ENCODE measurements at regions not wholly inside any gene's neighbourhood (a gene's known extent, or its start where the extent isn't known, plus 50 kb on each side); places are given as distances from the start of the nearest gene placed in this dataset.
"Not testable (repeated sequence)": the region's sequence is repeated elsewhere in the genome, so short reads cannot be mapped to it uniquely, and the experiment has no call there.

DNA sequence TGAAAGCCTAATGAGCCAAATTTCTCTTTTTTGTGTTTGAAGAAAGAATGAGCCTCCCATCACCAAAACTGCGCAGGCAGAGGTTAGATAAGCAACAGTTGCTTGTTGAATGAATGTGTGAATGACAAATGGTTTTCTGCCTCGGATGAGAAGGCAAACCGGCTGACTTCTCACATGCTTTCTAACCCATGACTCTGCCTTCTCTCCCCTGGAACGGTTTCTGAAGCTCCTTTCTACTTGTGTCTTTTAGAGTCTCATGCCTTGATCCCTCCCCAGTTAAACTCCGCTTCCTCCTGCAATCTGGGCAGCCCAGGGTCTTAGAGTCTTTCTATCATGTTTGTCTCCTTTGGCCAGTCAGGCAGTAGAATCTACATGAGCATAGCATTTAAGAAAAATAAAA lies 342.1 kb upstream of the NCAM1 start:
- H3K27me3 ChIP-seq (replicated peaks; ENCODE audit: control insufficient read depth, insufficient read depth, low read length): no peaks in the 10 kb centered on the region
- H3K9me3 ChIP-seq (ENCODE audit: control insufficient read depth, low read length): peaks cover 5% of the 10 kb centered on the region
- no peaks in the 10 kb centered on the region for H3K36me3 ChIP-seq (ENCODE audit: control insufficient read depth, insufficient read depth, low read length, severe bottlenecking)
- H3K4me3 ChIP-seq (ENCODE audit: low read length): no peak overlapping the region
- no peak overlapping the region for H3K9ac ChIP-seq (ENCODE audit: low read length)
- H3K4me1 ChIP-seq (ENCODE audit: control insufficient read depth, insufficient read depth, low read length): no peaks in the 10 kb centered on the region
- no peak for DNase-seq (ENCODE audit: low read depth)

DNA sequence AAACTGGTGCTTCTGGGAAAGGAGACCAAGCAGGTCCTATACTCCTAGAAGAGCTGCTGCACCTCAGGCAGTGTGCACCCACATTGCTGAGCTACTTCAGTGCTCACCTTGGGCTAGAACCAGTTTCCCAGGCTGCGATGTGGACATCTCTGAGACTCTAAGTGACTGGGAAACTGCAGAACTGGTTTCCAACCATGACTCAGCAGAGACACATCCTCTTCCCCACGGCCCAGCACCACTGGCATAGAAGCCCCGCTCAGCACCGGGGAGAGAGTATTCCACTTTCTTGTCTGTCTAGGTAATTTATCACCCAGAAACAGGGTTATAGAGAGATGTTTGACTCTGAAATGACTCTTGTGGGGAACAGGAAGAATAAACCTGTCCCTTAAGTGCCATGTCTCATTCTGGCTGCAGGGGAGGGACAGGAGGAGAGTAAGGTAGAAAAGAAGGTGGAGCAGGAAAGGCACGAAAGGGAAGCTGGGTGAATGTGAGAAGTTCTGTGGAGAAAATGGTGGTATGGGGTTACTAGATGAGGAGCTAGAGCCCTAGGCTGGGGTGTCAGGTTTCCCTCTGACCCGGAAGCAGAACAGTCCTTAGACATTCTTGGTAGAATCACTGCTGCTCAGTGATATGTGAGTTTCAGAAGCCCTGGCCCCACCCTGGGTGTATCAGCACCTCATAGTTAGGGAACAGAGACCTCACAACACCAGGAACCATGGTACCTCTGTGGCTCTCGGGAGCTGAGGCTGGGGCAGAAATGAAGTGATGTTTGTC lies 340.4 kb upstream of the NCAM1 start:
- Histone ChIP-seq H3K4me1 (ENCODE audit: control insufficient read depth, insufficient read depth, low read length) (no peaks in the 10 kb centered on the region), H3K4me3 (ENCODE audit: low read length) (no peak overlapping the region), H3K9ac (ENCODE audit: low read length) (no peak overlapping the region), H3K27me3 (replicated peaks; ENCODE audit: control insufficient read depth, insufficient read depth, low read length) (no peaks in the 10 kb centered on the region), H3K36me3 (ENCODE audit: control insufficient read depth, insufficient read depth, low read length, severe bottlenecking) (no peaks in the 10 kb centered on the region), H3K9me3 (ENCODE audit: control insufficient read depth, low read length) (peaks cover 5% of the 10 kb centered on the region)
- no peak for DNase-seq (ENCODE audit: low read depth)

DNA sequence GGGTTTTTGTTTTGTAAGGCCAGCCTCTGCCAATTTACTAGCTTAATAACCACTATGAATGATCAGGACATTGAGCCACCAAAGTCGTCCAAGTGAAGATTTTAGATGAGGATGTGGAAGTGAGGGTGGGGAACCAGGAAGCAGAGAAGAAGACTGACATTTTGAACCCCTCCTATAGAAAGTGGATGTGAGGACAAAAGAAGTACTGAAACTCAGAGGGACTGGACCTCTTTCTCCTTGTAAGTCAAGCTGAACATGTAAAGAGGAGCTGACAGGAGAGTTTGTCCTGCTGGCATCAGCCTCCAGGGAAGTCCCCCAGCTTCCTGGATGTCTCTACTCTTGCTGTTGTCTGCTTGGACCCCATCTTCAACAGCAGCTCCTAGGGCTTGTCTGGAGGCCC lies 338.2 kb upstream of the NCAM1 start:
- Histone ChIP-seq H3K9ac (ENCODE audit: low read length) (no peak overlapping the region), H3K4me3 (ENCODE audit: low read length) (no peak overlapping the region), H3K27me3 (replicated peaks; ENCODE audit: control insufficient read depth, insufficient read depth, low read length) (no peaks in the 10 kb centered on the region), H3K9me3 (ENCODE audit: control insufficient read depth, low read length) (peaks cover 5% of the 10 kb centered on the region), H3K4me1 (ENCODE audit: control insufficient read depth, insufficient read depth, low read length) (no peaks in the 10 kb centered on the region), H3K36me3 (ENCODE audit: control insufficient read depth, insufficient read depth, low read length, severe bottlenecking) (no peaks in the 10 kb centered on the region)
- DNase-seq (ENCODE audit: low read depth): no peak

DNA sequence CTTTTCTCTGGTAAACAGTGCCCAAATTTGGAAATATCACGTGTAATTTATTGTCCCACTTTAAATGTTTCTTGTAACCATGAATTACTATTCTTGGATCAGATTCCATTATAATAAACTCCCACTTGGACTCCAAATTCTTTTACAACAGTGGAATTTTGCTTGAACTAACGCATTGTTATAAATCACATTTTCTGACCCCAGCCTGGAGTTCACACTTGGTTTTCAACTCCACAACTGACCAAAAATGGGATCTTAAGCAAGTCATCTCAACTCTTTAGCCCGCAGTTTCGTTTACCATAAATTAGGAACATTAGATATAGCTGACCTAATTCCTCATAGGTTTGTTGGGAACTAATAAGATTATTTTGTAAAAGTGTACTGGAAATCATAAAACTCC lies 336.8 kb upstream of the NCAM1 start:
- DNase-seq (ENCODE audit: low read depth): no peak
- no peak overlapping the region for H3K9ac ChIP-seq (ENCODE audit: low read length)
- no peaks in the 10 kb centered on the region for H3K36me3 ChIP-seq (ENCODE audit: control insufficient read depth, insufficient read depth, low read length, severe bottlenecking)
- peaks cover 5% of the 10 kb centered on the region for H3K27me3 ChIP-seq (replicated peaks; ENCODE audit: control insufficient read depth, insufficient read depth, low read length)
- H3K4me1 ChIP-seq (ENCODE audit: control insufficient read depth, insufficient read depth, low read length): no peaks in the 10 kb centered on the region
- no peak overlapping the region for H3K4me3 ChIP-seq (ENCODE audit: low read length)
- H3K9me3 ChIP-seq (ENCODE audit: control insufficient read depth, low read length): peaks cover 5% of the 10 kb centered on the region

DNA sequence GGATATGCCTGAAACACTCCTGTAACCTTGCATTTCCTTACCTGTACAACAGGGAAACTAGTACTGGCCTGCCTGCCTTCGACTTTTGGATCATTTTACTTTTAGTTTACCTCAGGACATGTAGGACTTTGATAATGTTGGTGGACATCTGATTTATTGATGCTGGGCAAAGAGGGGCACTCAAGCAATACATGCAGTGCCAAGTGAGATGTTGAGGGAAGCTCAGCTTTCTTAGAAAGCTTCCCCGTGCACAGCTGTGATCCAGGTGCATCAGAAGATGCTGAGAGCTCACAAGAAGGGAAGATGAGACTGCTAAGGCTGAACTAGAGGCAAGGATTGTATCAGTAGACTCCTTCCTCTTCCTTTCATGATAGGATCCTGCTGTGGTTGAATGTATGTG lies 336.2 kb upstream of the NCAM1 start:
- H3K9me3 ChIP-seq (ENCODE audit: control insufficient read depth, low read length); H3K4me1 ChIP-seq (ENCODE audit: control insufficient read depth, insufficient read depth, low read length); H3K4me3 ChIP-seq (ENCODE audit: low read length); DNase-seq (ENCODE audit: low read depth); H3K36me3 ChIP-seq (ENCODE audit: control insufficient read depth, insufficient read depth, low read length, severe bottlenecking); H3K9ac ChIP-seq (ENCODE audit: low read length): not testable (repeated sequence)
- peaks cover 10% of the 10 kb centered on the region for H3K27me3 ChIP-seq (replicated peaks; ENCODE audit: control insufficient read depth, insufficient read depth, low read length)

DNA sequence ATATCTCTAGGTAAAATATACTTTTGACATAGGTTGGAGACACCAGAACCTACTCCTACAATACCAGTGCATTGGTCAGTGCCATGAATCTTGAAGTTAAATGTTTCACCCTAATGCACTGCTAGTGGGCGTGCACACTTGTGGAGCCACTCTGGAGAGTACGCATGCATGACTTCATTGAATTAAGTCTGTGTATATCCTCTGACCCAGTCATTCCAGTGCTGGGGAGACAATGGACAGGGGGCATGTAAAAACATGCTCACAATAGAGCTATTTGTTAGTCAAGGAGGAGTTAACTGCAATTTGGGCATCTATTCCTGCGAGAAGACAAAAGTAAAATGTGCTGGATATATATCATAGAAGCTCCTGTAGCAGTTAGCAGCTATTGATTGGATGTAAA lies 335.4 kb upstream of the NCAM1 start:
- no peak for DNase-seq (ENCODE audit: low read depth)
- Histone ChIP-seq H3K27me3 (replicated peaks; ENCODE audit: control insufficient read depth, insufficient read depth, low read length) (peaks cover 15% of the 10 kb centered on the region), H3K4me1 (ENCODE audit: control insufficient read depth, insufficient read depth, low read length) (no peaks in the 10 kb centered on the region), H3K36me3 (ENCODE audit: control insufficient read depth, insufficient read depth, low read length, severe bottlenecking) (no peaks in the 10 kb centered on the region), H3K4me3 (ENCODE audit: low read length) (no peak overlapping the region), H3K9me3 (ENCODE audit: control insufficient read depth, low read length) (peaks cover 5% of the 10 kb centered on the region), H3K9ac (ENCODE audit: low read length) (no peak overlapping the region)

DNA sequence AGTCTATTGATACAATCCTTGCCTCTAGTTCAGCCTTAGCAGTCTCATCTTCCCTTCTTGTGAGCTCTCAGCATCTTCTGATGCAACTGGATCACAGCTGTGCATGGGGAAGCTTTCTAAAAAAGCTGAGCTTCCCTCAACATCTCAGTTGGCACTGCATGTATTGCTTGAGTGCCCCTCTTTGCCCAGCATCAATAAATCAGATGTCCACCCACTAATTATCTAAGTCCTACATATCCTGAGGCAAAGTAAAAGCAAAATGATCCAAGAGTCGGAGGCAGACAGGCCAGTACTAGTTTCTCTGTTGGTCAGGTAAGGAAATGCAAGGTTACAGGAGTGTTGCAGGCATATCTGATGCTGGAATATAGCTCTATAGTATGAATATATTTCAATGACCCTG lies 334.5 kb upstream of the NCAM1 start:
- Histone ChIP-seq H3K4me1 (ENCODE audit: control insufficient read depth, insufficient read depth, low read length) (no peaks in the 10 kb centered on the region), H3K27me3 (replicated peaks; ENCODE audit: control insufficient read depth, insufficient read depth, low read length) (peaks cover 21% of the 10 kb centered on the region), H3K9ac (ENCODE audit: low read length) (no peak overlapping the region), H3K9me3 (ENCODE audit: control insufficient read depth, low read length) (peaks cover 5% of the 10 kb centered on the region), H3K36me3 (ENCODE audit: control insufficient read depth, insufficient read depth, low read length, severe bottlenecking) (no peaks in the 10 kb centered on the region), H3K4me3 (ENCODE audit: low read length) (no peak overlapping the region)
- no peak for DNase-seq (ENCODE audit: low read depth)

DNA sequence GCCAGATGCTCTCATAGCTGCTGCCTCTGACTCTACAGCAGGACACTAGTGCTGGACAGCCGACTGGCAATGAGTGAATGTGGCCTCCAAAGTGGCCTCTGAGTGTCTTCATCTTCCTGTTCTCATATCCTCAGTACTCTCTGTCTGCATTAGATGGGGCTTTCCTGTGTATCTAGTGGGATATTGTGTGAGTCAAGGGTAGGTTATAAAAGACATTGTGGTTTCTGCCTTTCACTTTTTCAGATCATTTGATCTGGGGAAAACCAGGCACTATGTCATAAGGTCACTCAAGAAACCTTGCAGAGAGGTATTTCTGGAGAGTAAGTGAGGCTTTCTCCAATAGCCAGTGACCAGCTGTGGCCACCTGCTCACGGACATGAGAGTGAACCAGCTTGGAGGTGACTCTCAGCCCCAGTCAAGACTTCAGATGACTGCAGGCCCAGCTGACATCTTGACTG lies 333.6 kb upstream of the NCAM1 start:
- Histone ChIP-seq H3K4me1 (ENCODE audit: control insufficient read depth, insufficient read depth, low read length) (no peaks in the 10 kb centered on the region), H3K4me3 (ENCODE audit: low read length) (no peak overlapping the region), H3K36me3 (ENCODE audit: control insufficient read depth, insufficient read depth, low read length, severe bottlenecking) (no peaks in the 10 kb centered on the region), H3K9me3 (ENCODE audit: control insufficient read depth, low read length) (no peaks in the 10 kb centered on the region), H3K27me3 (replicated peaks; ENCODE audit: control insufficient read depth, insufficient read depth, low read length) (peaks cover 28% of the 10 kb centered on the region), H3K9ac (ENCODE audit: low read length) (no peak overlapping the region)
- DNase-seq (ENCODE audit: low read depth): no peak

DNA sequence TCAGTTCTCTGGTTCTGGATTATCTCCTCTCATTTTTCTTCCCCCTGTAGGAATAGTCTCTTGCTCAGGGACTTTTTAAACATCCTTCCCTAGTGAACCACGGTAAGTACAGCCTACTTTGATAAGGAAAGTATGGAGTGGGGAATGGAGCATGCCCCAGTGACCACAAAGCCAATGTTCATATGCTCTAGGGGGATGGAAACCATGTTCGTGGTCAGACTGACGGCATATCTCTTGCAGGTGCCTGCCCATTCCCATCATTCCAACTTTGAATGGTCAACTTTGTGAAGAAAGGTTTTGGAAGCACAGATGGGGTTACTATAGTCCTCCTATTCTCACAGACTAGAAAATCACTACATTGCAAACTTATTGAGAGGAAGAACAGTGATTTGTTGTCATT lies 332.5 kb upstream of the NCAM1 start:
- DNase-seq (ENCODE audit: low read depth): no peak
- Histone ChIP-seq H3K4me3 (ENCODE audit: low read length) (no peak overlapping the region), H3K9ac (ENCODE audit: low read length) (no peak overlapping the region), H3K36me3 (ENCODE audit: control insufficient read depth, insufficient read depth, low read length, severe bottlenecking) (no peaks in the 10 kb centered on the region), H3K27me3 (replicated peaks; ENCODE audit: control insufficient read depth, insufficient read depth, low read length) (peaks cover 32% of the 10 kb centered on the region), H3K4me1 (ENCODE audit: control insufficient read depth, insufficient read depth, low read length) (no peaks in the 10 kb centered on the region), H3K9me3 (ENCODE audit: control insufficient read depth, low read length) (no peaks in the 10 kb centered on the region)

DNA sequence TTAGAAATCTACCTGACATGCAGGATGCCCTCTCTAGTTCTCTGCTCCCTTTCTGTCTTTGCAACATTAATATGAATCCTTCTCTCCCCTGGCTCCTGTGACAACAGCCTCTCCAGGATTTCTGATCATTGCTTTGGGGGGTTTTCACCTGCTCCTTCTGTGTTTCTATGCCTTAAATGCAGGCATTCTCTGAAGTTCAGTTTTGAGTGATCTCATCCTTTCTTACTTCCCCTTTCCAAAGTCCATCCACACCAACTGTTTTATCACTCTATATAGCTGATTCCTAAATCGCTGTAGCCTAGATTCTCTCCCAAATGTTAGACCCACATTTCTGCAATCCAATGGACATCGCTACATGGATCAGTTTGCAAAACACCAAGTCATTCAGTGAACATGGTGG lies 330.7 kb upstream of the NCAM1 start:
- no peak for DNase-seq (ENCODE audit: low read depth)
- Histone ChIP-seq H3K27me3 (replicated peaks; ENCODE audit: control insufficient read depth, insufficient read depth, low read length) (peaks cover 33% of the 10 kb centered on the region), H3K9me3 (ENCODE audit: control insufficient read depth, low read length) (no peaks in the 10 kb centered on the region), H3K36me3 (ENCODE audit: control insufficient read depth, insufficient read depth, low read length, severe bottlenecking) (no peaks in the 10 kb centered on the region), H3K4me3 (ENCODE audit: low read length) (no peak overlapping the region), H3K9ac (ENCODE audit: low read length) (no peak overlapping the region), H3K4me1 (ENCODE audit: control insufficient read depth, insufficient read depth, low read length) (no peaks in the 10 kb centered on the region)

DNA sequence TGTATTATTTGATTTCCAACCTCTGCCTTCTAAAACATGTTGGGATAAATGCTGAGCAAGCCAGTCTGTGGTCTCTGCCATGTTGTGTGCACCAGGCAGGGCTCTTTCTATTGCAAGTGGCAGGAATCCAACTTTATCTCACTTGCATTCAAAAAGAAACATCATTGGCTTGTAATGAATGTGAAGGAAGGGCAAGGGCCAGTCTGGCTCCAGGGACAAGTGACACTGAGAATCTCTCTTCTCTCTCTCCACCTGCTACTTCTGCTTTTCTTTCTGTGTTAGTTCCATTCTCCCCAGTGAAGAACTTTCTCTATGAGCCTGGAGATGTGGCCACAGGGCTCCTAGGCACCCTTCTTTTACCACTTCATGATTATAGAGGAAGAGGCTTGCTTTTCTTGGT lies 329.9 kb upstream of the NCAM1 start:
- no peak for DNase-seq (ENCODE audit: low read depth)
- Histone ChIP-seq H3K27me3 (replicated peaks; ENCODE audit: control insufficient read depth, insufficient read depth, low read length) (peaks cover 33% of the 10 kb centered on the region), H3K4me3 (ENCODE audit: low read length) (no peak overlapping the region), H3K4me1 (ENCODE audit: control insufficient read depth, insufficient read depth, low read length) (no peaks in the 10 kb centered on the region), H3K9me3 (ENCODE audit: control insufficient read depth, low read length) (no peaks in the 10 kb centered on the region), H3K9ac (ENCODE audit: low read length) (no peak overlapping the region), H3K36me3 (ENCODE audit: control insufficient read depth, insufficient read depth, low read length, severe bottlenecking) (no peaks in the 10 kb centered on the region)

All from adipocyte (in vitro differentiated cells).